HG03060 (cell line): ENCODE measurements at regions not wholly inside any gene's neighbourhood (a gene's known extent, or its start where the extent isn't known, plus 50 kb on each side); places are given as distances from the start of the nearest gene placed in this dataset.
A peak's percentile ranks its signal among the peaks of the same experiment; 100 is the strongest.
"Not testable (repeated sequence)": the region's sequence is repeated elsewhere in the genome, so short reads cannot be mapped to it uniquely, and the experiment has no call there.

Source experiments
- ATAC-seq: cut with Tn5 transposase; IDR thresholded peaks from one replicate; pipeline ENCODE4 v1.9.1; 2021; ENCODE audit warnings: low read depth, moderate number of reproducible peaks; ENCODE audit not compliant: unreplicated experiment

- not testable (repeated sequence) for ATAC-seq
Measured at GRCh38 chr12:25710938-25711605, 158.0 kb upstream of the LMNTD1 start.

- no peak for ATAC-seq
Measured at GRCh38 chr12:25712169-25712568, 159.1 kb upstream of the LMNTD1 start.

GRCh38 chr12:25713264-25713663 lies 160.2 kb upstream of the LMNTD1 start:
- ATAC-seq = peak; percentile 98

- ATAC-seq = no peak
Measured at GRCh38 chr12:25714198-25714984, 161.3 kb upstream of the LMNTD1 start.

- ATAC-seq = no peak
Measured at GRCh38 chr12:25715102-25715501, 162.0 kb upstream of the LMNTD1 start.

- ATAC-seq = no peak
Measured at GRCh38 chr12:25716842-25717241, 163.8 kb upstream of the LMNTD1 start.

GRCh38 chr12:25717552-25717951 lies 164.5 kb upstream of the LMNTD1 start:
- ATAC-seq = no peak

GRCh38 chr12:25718081-25718731 lies 165.1 kb upstream of the LMNTD1 start:
- no peak for ATAC-seq

- ATAC-seq = no peak
Measured at GRCh38 chr12:25719505-25719904, 166.4 kb upstream of the LMNTD1 start.

GRCh38 chr12:25723336-25723735 lies 170.3 kb upstream of the LMNTD1 start:
- no peak for ATAC-seq

- no peak for ATAC-seq
Measured at GRCh38 chr12:25723921-25724491, 170.9 kb upstream of the LMNTD1 start.

GRCh38 chr12:25725470-25725869 lies 172.4 kb upstream of the LMNTD1 start:
- ATAC-seq = no peak

- no peak for ATAC-seq
Measured at GRCh38 chr12:25725931-25726330, 172.8 kb upstream of the LMNTD1 start.

- ATAC-seq = no peak
Measured at GRCh38 chr12:25728056-25728595, 175.0 kb upstream of the LMNTD1 start.

GRCh38 chr12:25730489-25731349 lies 177.6 kb upstream of the LMNTD1 start:
- ATAC-seq = no peak

- no peak for ATAC-seq
Measured at GRCh38 chr12:25733541-25733940, 180.5 kb upstream of the LMNTD1 start.

- peak; percentile 74 for ATAC-seq
Measured at GRCh38 chr12:25734529-25735180, 181.6 kb upstream of the LMNTD1 start.

GRCh38 chr12:25740617-25741016 lies 187.5 kb upstream of the LMNTD1 start:
- no peak for ATAC-seq

- ATAC-seq = no peak
Measured at GRCh38 chr12:25741917-25742316, 188.8 kb upstream of the LMNTD1 start.
